Eye (tissue), 1 donor: ENCODE measurements at regions not wholly inside any gene's neighbourhood (a gene's known extent, or its start where the extent isn't known, plus 50 kb on each side); places are given as distances from the start of the nearest gene placed in this dataset.
"Not testable (repeated sequence)": the region's sequence is repeated elsewhere in the genome, so short reads cannot be mapped to it uniquely, and the experiment has no call there.

Source experiments
- DNase-seq: peaks from one replicate; pipeline ENCODE4 v3.0.0-alpha.2; 2015

DNA sequence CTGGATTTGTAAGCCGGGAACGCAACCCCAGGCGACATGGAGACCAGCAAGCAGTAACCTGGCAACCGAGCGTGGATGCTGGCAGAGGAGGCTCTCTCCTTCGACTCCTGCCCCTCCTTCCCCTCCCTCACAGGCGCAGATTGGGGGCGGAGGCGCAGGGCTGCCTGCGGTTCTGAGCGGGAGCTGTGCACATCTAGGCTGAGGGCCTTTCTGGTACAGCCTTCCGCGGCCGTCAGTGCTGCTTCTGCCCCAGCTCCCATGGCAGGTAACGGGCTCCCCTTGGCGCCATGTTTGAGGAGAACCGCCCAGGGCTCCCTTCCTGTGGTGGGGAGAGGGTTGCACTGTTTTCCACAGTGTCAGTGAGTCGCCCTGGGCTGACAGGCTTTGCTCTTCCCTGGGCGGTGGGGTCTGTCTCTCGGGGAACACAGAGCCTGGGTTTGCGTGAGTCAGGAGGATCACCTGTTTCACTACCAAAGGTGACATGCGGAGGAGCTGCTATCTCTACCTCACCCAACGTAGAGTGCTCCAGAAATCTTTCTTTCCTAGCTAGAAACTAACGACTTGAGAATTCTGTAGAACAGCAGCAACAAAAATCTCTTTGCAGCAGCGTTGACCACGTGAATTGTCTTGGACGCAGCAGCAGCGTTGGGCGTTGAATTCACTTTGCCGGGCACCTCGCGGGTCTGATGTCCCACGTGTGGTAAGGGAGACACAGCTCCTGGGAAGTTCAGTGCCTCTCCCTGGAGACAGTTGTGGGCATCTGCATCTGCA is 154.8 kb upstream of the COBL start:
- DNase-seq: peak; percentile 89

- no peak for DNase-seq
Observed at GRCh38 chr7:51467384-51468017, 150.9 kb upstream of the COBL start.

DNA sequence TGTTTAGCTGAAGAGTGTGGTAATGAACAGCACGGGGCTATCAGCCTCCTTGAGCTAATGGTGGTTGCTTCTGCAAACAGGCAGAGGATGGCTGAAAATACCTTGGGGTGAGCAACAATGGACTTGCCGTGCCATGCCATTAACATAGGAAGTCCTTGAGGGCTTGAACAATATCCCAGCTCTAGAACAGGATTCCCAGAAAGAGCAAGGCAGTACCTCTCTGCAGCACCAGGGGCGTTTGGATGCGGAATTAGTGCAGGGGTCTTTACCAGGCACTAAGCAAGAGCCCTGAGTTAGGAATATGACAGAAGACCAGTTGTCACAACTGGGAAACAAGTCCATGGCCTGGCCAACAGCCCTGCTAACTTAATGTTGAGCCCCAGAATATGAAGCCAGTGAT is 143.2 kb upstream of the COBL start:
- no peak for DNase-seq

- DNase-seq: no peak
Observed at GRCh38 chr7:51458693-51459092, 142.1 kb upstream of the COBL start.

GRCh38 chr7:51457079-51457478 is 140.5 kb upstream of the COBL start:
- no peak for DNase-seq

DNA sequence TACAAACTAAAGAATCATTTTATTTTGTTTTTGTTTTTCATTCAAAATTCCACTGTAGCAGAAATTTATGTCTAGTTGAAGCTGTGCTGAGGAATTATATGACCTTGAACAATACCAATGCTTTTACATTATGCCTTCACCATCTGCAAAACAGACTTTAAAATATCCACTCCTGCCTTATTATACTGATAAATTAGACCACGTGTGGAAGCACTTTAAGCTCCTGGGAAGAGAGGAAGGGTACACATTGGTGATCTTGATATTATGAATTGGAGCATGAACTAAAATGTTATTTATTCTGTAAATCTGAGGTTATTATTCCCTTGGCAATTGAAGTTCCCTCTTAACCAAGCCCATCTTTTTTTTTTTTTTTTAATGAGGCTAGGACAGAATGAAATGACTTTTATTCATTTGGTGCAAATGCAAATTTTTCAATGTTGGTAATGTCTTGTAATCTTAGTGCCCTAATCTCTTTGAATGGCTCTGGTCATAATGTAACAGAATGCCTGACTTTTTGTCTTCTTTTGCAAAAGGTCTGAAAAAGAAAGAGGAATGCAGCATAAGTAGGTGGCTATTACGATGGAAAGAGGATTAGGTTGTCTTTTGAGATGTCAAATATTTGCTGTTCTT is 139.9 kb upstream of the COBL start:
- peak; percentile 21 for DNase-seq

DNA sequence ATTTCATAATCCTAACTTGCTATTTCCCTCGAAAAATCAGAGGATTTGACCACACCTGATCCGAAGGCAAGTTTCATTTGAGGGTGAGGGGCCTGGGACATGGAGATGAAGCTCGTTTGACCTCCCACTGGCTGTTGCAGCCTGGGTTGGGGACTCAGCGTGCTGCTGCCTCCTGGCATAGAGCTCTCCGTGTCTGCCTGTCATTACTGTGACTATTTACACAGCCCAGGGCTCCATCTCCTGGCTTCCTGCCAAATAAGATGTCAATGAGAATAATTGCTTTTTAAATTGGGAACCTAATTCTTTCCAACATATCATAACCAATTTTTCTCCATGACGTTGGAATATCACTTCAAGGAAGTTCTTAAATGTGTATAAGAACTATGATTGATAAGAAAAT is 139.3 kb upstream of the COBL start:
- DNase-seq: peak; percentile 86

GRCh38 chr7:51455513-51455912 is 138.9 kb upstream of the COBL start:
- no peak for DNase-seq

DNA sequence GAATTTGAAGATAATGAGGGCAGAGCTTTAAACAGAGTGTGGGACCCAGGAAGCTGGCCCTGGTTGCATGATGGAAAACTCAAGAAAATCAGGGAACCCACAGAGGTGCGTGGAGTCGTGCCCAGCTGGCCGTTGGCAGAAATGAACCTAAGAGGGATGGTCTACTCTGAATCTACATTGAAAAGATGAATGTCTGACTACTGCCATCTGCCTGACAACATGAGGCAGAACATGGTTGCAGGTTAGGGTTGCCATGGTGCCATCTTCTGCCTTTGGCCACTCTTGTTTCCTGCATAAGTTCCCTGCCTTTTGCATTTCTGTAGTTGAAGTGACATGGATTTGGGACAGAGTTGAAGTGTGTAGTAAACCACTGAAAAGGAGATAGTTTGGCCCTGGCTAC is 138.5 kb upstream of the COBL start:
- no peak for DNase-seq

- no peak for DNase-seq
Observed at GRCh38 chr7:51452694-51453093, 136.1 kb upstream of the COBL start.

- peak; percentile 65 for DNase-seq
Observed at GRCh38 chr7:51451751-51452476, 135.3 kb upstream of the COBL start.

GRCh38 chr7:51450541-51450940 is 133.9 kb upstream of the COBL start:
- DNase-seq: no peak

DNA sequence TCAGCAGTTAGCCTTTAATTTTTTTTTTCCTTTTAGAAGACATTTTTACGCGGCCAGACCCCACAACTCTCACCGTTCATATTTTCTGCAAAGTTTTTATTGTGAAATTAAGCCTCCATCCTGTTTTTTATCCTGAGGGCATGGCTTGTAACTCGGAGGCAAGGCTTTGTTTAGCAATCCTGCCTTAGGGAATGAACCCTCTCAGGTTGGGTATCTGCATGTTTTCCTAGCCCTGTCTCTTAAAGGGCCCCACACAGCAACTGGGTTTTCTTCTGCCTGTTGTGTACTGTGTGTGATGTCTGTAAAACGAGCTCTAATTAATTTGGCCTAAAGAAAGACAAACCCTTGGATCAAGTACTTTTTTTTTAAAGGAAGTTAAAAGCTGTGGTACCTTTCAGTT is 130.2 kb upstream of the COBL start:
- no peak for DNase-seq

DNA sequence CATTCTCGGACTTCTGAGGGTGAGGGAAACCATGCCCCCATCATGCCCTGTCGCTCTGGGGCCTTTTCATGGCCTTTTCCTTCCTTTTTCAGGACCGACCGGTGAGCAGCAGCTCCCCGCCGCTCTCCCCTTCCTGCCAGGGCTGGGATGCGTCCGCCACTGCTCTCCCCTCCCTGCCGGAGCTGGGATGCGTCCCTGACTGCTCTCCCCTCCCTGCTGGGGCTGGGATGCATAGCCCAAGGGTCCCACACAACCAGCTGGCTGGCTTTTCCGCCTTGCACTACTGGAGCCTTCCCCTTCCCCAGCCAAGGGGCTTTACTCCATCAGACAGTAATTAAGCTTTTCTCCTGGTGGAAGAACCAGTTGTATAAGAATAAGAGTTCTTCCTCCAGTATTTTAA is 129.7 kb upstream of the COBL start:
- no peak for DNase-seq

DNA sequence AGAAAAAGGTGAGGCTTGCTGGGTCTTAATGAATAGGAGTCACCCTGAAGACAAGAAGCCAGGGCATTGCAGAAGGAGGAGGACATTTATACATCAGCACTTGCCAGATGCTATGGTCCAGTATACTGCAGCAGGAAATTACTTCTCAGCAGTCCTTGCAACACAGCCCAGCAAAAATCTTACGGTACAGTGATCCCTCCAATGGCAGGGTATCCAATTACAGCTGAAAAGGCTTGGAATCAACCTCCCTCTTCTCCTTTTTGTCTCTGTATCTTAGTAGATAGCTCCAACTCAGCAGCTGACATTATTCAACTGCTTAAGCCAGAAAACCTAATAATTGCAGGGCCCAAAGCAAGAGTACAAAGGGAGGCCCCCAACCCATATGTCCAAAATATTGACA is 128.3 kb upstream of the COBL start:
- DNase-seq: no peak

- DNase-seq: peak; percentile 92
Observed at GRCh38 chr7:51430480-51431086, 114.0 kb upstream of the COBL start.

- DNase-seq: peak; percentile 52
Observed at GRCh38 chr7:51428217-51428887, 111.7 kb upstream of the COBL start.

DNA sequence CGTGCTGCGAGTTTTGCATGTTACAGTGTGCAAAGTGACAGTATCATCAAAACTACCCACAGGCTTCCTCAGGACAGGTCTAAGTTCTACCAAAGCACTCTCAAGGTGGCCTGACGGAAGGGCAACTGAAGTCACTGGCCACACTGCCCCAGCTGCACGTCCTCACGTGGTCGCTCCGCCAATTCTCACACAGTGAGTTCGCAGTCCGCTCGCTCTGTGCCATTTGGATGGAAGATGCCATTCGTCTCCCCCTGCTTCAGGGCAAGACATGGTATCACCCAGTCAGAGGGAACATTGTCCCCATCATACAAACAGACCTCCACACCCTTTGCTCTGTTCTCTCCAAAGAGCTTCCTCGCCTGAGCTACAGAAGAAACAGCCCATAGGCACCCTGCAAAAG is 109.6 kb upstream of the COBL start:
- no peak for DNase-seq

DNA sequence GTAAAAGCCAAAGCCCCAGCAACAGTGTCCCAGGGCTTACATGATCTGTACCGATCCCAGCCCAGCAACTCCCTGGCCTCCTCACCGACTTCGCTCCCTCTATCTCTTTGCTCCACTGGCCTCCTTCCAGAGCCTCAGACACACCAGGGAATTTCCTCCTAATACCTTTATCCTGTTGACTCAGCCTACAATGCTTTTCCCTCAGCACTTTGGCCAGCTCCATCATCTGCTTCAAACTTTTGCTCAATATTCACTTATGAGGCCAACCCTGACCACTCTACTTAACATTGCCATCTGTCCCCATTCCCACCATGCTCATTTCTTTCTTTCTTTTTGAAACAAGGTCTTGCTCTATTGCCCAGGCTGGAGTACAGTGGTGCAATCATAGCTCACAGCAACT is 93.3 kb upstream of the COBL start:
- not testable (repeated sequence) for DNase-seq

GRCh38 chr7:51397608-51398007 is 81.0 kb upstream of the COBL start:
- DNase-seq: peak; percentile 5

GRCh38 chr7:51393003-51393402 is 76.4 kb upstream of the COBL start:
- DNase-seq: not testable (repeated sequence)

GRCh38 chr7:51389952-51390351 is 73.3 kb upstream of the COBL start:
- DNase-seq: not testable (repeated sequence)
